HK-2 (cell line): ENCODE measurements at regions not wholly inside any gene's neighbourhood (a gene's known extent, or its start where the extent isn't known, plus 50 kb on each side); places are given as distances from the start of the nearest gene placed in this dataset.

Source experiments
- DNase-seq: peaks from one replicate; pipeline ENCODE4 v3.0.0-alpha.2; 2018; ENCODE audit not compliant: unreplicated experiment

DNA sequence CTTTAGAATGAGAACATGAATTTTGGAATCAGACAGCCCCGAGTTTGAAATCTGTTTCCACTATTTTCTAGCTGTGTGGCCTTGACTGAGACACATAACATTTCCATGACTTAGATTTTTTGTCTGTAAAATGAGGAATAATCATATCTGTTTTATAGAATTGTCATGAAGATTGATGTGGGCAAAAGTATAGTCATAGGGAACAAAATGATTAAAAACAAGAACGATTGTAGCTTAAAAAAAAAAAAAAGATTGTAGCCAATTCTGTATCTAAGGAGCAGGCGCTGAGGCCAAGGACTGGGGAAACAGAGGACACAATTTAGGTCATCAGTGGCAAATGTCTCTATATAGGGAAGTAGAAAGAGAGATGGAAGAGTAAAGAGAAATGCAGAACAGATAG, 201.6 kb upstream of the C1QTNF7 start:
- DNase-seq = no peak

GRCh38 chr4:15231265-15232091, 196.4 kb upstream of the C1QTNF7 start:
- DNase-seq = peak; percentile 67

- DNase-seq = no peak
These were observed 195.2 kb upstream of the C1QTNF7 start for GRCh38 chr4:15232366-15233263.

- DNase-seq = no peak
These were observed 194.6 kb upstream of the C1QTNF7 start for GRCh38 chr4:15233264-15233597.

GRCh38 chr4:15233626-15234025, 194.2 kb upstream of the C1QTNF7 start:
- no peak for DNase-seq

GRCh38 chr4:15234116-15234855, 193.5 kb upstream of the C1QTNF7 start:
- no peak for DNase-seq

DNA sequence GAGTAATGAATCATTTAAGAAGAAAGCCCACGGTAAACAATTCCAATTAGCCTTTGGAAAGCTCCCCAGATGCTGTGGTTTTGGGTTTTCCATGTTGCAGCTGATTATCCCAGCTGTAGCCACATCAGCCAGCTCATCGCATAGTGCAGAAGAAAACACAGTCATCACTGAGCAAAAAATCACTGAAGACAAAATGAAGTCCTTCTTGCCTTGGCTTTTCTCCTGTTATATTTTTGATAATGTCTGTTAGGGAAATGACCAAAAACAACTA, 193.0 kb upstream of the C1QTNF7 start:
- no peak for DNase-seq

DNA sequence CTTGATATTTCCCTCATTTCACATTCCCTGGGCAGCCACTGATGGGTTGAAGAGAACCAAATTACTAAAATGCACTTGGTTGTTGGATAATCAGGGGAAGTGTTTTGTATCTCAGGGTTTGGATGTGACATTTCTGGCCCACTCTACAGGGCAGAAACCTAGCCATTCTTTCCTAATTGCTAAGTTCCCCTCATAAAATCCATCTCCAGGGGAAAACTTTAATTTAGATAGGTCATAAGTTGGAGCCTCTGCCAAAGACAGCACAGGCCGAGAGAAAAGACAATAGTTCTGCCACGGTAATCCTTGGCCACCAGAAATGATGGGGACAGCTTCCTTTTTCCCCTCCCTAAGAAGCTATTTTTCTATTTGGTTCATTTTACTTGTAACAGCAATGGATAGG, 192.7 kb upstream of the C1QTNF7 start:
- DNase-seq = no peak

GRCh38 chr4:15237648-15238230, 190.1 kb upstream of the C1QTNF7 start:
- DNase-seq = no peak

DNA sequence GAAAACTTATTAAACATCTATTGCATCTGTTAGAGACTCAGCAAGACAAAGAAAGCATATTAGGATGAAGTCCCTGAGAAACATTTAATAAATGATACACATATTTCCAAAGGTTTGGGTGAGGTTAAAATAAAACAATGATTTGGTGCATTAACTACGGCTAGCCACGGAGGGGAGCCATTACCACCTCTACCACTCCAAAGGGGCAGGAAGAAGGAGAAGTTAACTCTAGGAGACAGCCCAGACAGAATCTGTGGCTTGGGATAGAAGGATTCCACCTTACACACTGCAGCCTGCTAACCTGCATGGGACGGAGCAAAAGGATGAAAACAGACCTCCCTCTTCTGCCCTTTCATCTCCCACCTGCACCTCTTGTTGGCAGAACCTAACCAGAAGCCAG, 189.1 kb upstream of the C1QTNF7 start:
- peak; percentile 24 for DNase-seq

GRCh38 chr4:15239866-15240265, 188.0 kb upstream of the C1QTNF7 start:
- no peak for DNase-seq

DNA sequence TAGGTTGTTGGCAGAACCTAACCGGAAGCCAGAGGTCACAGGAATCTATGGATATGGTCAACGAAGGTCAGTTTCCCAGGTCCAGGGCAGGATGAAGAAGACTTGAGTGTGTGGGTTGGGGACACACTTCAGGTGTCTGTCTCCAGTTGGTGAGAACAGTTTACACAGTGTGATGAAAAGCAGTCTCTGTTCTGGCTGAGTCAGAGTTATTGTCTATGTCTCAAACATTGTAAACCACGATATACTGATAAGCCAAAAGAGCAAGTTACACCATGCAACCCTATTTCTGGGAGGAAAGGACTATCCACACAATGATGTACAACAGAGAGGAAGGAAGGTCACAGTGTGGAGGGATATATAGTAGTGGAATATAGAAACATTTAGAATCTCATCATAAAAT, 187.1 kb upstream of the C1QTNF7 start:
- DNase-seq = no peak

DNA sequence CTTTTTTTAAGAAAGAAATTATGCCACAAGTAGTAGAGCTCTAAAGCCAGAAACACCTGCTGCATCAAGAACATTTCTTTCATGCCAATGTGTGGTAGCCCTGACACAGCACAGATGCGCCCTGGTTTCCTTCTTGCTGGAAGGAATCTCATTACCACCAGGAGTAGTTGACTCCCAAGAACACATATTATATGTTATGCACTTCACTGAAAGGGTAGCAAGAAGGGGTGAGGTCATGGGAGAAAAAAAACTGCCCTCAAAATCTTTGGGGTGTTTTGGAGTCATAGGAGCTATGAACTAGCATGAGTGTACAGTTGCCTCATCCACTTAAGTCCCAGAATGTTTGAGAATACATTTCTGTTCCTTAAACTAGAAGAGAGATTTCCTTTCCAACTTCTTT, 185.8 kb upstream of the C1QTNF7 start:
- DNase-seq = no peak

GRCh38 chr4:15244354-15244753, 183.5 kb upstream of the C1QTNF7 start:
- no peak for DNase-seq

DNA sequence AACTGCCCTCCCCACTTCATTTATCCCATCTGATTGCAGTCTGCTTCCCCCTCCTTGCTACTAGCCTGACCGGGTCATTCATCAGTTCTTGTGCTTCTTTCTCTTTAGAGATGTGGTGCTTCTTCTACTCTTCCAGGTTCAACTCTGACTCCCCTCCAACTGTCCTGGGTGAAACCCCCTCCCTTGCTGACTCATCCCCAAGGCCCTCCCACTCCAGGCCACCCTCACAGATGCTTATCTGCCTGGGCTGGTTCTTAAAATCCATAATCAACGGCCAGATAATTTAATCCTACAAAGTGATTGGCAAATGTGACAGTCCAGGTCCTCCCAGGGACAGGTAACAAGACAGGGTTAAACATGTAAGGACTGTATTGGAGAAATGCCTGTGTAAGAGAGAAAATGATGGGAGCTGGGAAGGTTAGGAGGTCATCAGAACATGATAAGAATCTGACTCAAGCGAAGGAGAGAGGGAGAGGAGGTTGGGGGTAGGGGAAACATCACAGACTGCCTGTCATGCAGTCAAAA, 182.8 kb upstream of the C1QTNF7 start:
- no peak for DNase-seq

GRCh38 chr4:15250021-15250441, 177.8 kb upstream of the C1QTNF7 start:
- DNase-seq = no peak

DNA sequence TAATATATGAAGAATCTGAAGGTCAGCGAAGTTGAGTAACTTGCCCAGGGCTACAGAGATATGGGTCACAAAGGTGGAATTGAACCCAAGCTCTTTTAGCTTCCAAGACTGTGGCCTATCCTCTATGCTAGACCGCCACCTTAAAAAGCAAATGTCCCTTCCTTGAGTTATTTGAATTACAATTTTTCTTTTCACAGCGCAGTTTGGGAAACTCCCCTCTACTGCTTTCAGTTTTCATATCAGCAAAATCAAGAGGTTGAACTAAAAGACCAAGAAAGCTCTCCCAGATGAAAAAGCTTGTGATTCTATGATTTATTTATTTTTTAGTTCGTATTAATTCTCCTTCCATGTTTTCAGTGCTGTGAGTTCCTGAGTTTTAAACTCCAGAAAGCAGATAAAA, 174.5 kb upstream of the C1QTNF7 start:
- DNase-seq = no peak

DNA sequence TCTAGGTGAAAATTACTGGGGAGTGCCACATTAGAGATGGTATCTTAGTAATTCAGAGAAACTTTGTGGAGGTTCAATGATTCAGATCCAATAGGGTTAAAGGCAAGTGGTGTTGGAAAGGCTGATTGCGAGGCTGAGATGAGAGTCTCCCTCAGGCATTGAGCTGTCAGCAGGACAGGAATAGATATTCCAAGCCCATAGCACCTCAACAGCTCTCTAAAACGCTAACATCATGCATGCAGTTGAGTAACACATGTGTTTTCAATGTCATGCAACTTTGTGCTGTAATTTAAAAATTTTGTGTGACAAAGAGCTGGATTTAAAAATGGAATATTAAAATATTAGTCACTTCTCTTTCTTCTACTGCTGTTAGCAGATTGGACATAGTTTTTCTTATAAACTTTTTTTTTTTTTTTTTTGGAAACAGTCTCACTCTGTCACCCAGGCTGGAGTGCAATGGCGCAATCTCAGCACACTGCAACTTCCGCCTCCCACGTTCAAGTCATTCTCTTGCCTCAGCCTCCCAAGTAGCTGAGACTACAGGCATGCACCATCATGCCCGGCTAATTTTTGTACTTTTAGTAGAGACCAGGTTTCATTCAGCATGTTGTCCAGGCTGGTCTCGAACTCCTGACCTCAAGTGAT, 173.5 kb upstream of the C1QTNF7 start:
- DNase-seq = no peak

- DNase-seq = no peak
These were observed 172.3 kb upstream of the C1QTNF7 start for GRCh38 chr4:15255537-15255936.

GRCh38 chr4:15260758-15261157, 167.1 kb upstream of the C1QTNF7 start:
- DNase-seq = no peak

DNA sequence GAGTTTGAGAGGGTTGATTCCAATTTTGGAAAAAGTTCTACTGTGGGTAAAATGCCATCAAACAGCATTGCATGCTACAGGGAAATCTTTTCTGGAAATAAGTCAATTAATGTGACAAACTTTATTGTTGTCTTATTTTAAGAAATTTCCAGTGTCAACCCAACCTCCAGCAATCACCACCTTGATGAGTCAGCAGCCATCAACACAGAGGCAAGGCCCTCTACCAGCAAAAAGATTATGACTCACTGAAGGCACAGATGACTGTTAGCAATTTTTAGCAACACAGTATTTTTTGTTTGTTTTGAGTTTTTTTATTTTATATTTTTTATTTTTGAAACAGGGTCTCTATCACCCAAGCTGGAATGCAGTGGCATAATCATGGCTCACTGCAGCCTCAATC, 165.4 kb upstream of the C1QTNF7 start:
- no peak for DNase-seq

GRCh38 chr4:15270201-15270600, 157.6 kb upstream of the C1QTNF7 start:
- no peak for DNase-seq
